ENCODE measurements at regions not wholly inside any gene's neighbourhood (a gene's known extent, or its start where the extent isn't known, plus 50 kb on each side); places are given as distances from the start of the nearest gene placed in this dataset.
"Not testable (repeated sequence)": the region's sequence is repeated elsewhere in the genome, so short reads cannot be mapped to it uniquely, and the experiment has no call there.

DNA sequence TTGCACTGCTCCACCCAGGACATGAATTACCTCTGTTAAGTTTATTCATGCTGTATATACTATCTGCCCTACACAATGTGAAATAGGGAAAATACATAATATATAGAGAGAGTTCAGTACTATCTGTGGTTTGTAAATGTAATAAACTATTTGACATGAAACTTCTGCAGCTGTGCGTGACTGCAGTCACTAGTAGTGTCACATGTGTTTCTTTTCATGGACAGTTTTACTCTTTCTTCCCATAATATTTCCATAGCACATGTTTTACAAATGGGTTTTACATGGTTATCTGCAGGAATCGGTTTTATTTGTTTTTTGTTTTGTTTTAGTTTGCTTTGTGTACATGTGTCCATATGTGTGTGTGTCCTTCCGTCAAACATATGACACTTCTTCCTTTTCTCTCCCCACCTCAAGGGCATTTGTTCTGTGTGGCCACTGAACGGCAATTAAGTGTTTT is 1644.1 kb upstream of the FLRT2 start:
- Mint-ChIP-seq H3K27me3 (ENCODE audit: low read depth) (no peaks in the 10 kb centered on the region), H3K36me3 (ENCODE audit: low read depth) (no peaks in the 10 kb centered on the region), H3K4me1 (ENCODE audit: low read depth) (no peaks in the 10 kb centered on the region), H3K9me3 (peaks cover 11% of the 10 kb centered on the region), H3K27ac (no peak overlapping the region), H3K4me3 (no peak overlapping the region)
- intact Hi-C loops (cut with micrococcal nuclease), result no loop called here
- DNase-seq, result no peak
- CTCF ChIA-PET, result no interaction called here

GRCh38 chr14:83887866-83888265 is 1642.1 kb upstream of the FLRT2 start:
- CTCF ChIA-PET, result no interaction called here
- Mint-ChIP-seq H3K36me3 (ENCODE audit: low read depth) (no peaks in the 10 kb centered on the region), H3K27ac (no peak overlapping the region), H3K27me3 (ENCODE audit: low read depth) (no peaks in the 10 kb centered on the region), H3K4me1 (ENCODE audit: low read depth) (no peaks in the 10 kb centered on the region), H3K9me3 (peaks cover 8% of the 10 kb centered on the region), H3K4me3 (no peak overlapping the region)
- intact Hi-C loops (cut with micrococcal nuclease), result no loop called here
- DNase-seq, result no peak

GRCh38 chr14:83893447-83893846 is 1636.5 kb upstream of the FLRT2 start:
- CTCF ChIA-PET, result no interaction called here
- intact Hi-C loops (cut with micrococcal nuclease), result no loop called here
- Mint-ChIP-seq H3K4me3 (no peak overlapping the region), H3K27ac (no peak overlapping the region), H3K9me3 (peaks cover 4% of the 10 kb centered on the region), H3K36me3 (ENCODE audit: low read depth) (no peaks in the 10 kb centered on the region), H3K4me1 (ENCODE audit: low read depth) (no peaks in the 10 kb centered on the region), H3K27me3 (ENCODE audit: low read depth) (no peaks in the 10 kb centered on the region)
- no peak for DNase-seq

GRCh38 chr14:83894568-83894967 is 1635.4 kb upstream of the FLRT2 start:
- Mint-ChIP-seq H3K4me3 (no peak overlapping the region), H3K36me3 (ENCODE audit: low read depth) (no peaks in the 10 kb centered on the region), H3K27me3 (ENCODE audit: low read depth) (no peaks in the 10 kb centered on the region), H3K9me3 (no peaks in the 10 kb centered on the region), H3K27ac (no peak overlapping the region), H3K4me1 (ENCODE audit: low read depth) (no peaks in the 10 kb centered on the region)
- no peak for DNase-seq
- intact Hi-C loops (cut with micrococcal nuclease), result no loop called here
- CTCF ChIA-PET, result no interaction called here

GRCh38 chr14:83898558-83898957 is 1631.4 kb upstream of the FLRT2 start:
- DNase-seq; intact Hi-C loops (cut with micrococcal nuclease); H3K36me3 Mint-ChIP-seq (ENCODE audit: low read depth); H3K4me3 Mint-ChIP-seq; H3K4me1 Mint-ChIP-seq (ENCODE audit: low read depth); H3K9me3 Mint-ChIP-seq; CTCF ChIA-PET; H3K27ac Mint-ChIP-seq; H3K27me3 Mint-ChIP-seq (ENCODE audit: low read depth): not testable (repeated sequence)

GRCh38 chr14:83899706-83900105 is 1630.2 kb upstream of the FLRT2 start:
- Mint-ChIP-seq H3K36me3 (ENCODE audit: low read depth) (no peaks in the 10 kb centered on the region), H3K9me3 (peaks cover 2% of the 10 kb centered on the region), H3K4me3 (no peak overlapping the region), H3K27me3 (ENCODE audit: low read depth) (no peaks in the 10 kb centered on the region), H3K4me1 (ENCODE audit: low read depth) (no peaks in the 10 kb centered on the region), H3K27ac (no peak overlapping the region)
- intact Hi-C loops (cut with micrococcal nuclease), result no loop called here
- CTCF ChIA-PET, result no interaction called here
- no peak for DNase-seq

DNA sequence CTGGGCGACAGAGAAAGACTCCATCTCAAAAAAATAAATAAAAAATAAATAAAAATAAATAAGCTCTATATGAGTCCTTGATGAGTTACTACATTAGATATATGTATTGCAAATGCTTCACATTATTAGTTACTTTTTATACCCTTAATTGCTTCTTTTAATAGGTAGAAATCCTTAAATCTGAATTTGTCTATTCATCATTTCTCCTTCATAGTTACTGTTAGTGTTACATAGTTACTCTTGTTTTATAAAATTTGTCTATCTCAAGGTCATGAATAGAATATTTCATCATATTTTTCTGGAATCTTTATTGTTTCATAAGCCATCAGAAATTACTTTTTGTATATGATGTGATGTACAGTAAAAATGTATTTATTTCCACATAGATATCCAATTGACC is 1624.8 kb upstream of the FLRT2 start:
- intact Hi-C loops (cut with micrococcal nuclease), result no loop called here
- Mint-ChIP-seq H3K4me3 (no peak overlapping the region), H3K27me3 (ENCODE audit: low read depth) (no peaks in the 10 kb centered on the region), H3K9me3 (peaks cover 4% of the 10 kb centered on the region), H3K27ac (no peak overlapping the region), H3K4me1 (ENCODE audit: low read depth) (no peaks in the 10 kb centered on the region), H3K36me3 (ENCODE audit: low read depth) (no peaks in the 10 kb centered on the region)
- no peak for DNase-seq
- CTCF ChIA-PET, result no interaction called here

- H3K9me3 Mint-ChIP-seq, result peaks cover 4% of the 10 kb centered on the region
- no peak overlapping the region for H3K27ac Mint-ChIP-seq
- H3K4me1 Mint-ChIP-seq (ENCODE audit: low read depth), result no peaks in the 10 kb centered on the region
- no peaks in the 10 kb centered on the region for H3K27me3 Mint-ChIP-seq (ENCODE audit: low read depth)
- no peaks in the 10 kb centered on the region for H3K36me3 Mint-ChIP-seq (ENCODE audit: low read depth)
- CTCF ChIA-PET, result no interaction called here
- intact Hi-C loops (cut with micrococcal nuclease), result no loop called here
- no peak overlapping the region for H3K4me3 Mint-ChIP-seq
- no peak for DNase-seq
Observed at GRCh38 chr14:83908419-83908818, 1621.5 kb upstream of the FLRT2 start.

- H3K36me3 Mint-ChIP-seq (ENCODE audit: low read depth), result no peaks in the 10 kb centered on the region
- H3K27me3 Mint-ChIP-seq (ENCODE audit: low read depth), result no peaks in the 10 kb centered on the region
- no peak overlapping the region for H3K27ac Mint-ChIP-seq
- intact Hi-C loops (cut with micrococcal nuclease), result no loop called here
- CTCF ChIA-PET, result no interaction called here
- H3K4me3 Mint-ChIP-seq, result no peak overlapping the region
- peaks cover 4% of the 10 kb centered on the region for H3K9me3 Mint-ChIP-seq
- no peak for DNase-seq
- H3K4me1 Mint-ChIP-seq (ENCODE audit: low read depth), result no peaks in the 10 kb centered on the region
Observed at GRCh38 chr14:83909507-83909906, 1620.4 kb upstream of the FLRT2 start.

- Mint-ChIP-seq H3K4me3 (no peak overlapping the region), H3K27me3 (ENCODE audit: low read depth) (no peaks in the 10 kb centered on the region), H3K27ac (no peak overlapping the region), H3K4me1 (ENCODE audit: low read depth) (no peaks in the 10 kb centered on the region), H3K36me3 (ENCODE audit: low read depth) (no peaks in the 10 kb centered on the region), H3K9me3 (peaks cover 7% of the 10 kb centered on the region)
- intact Hi-C loops (cut with micrococcal nuclease), result no loop called here
- no peak for DNase-seq
- CTCF ChIA-PET, result no interaction called here
Observed at GRCh38 chr14:83912032-83912642, 1617.8 kb upstream of the FLRT2 start.

DNA sequence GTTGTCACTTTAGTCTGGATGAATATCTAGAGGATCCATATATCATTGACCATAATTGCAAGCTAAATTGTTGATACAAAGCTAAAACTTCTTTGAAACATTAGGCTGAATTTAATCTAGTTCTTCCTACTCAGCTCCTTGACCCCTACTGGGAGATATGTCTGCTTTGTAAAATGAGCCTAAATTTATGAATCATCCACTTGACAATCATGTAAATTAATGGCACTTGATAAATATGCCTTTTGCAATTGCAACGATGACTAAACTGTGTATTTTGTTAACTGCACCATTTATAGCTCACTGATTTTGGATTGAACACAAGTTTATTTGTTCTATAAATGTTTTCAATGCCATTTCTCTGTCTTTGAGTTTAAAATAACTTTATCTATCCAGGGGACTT is 1616.5 kb upstream of the FLRT2 start:
- intact Hi-C loops (cut with micrococcal nuclease), result no loop called here
- H3K36me3 Mint-ChIP-seq (ENCODE audit: low read depth), result no peaks in the 10 kb centered on the region

DNA sequence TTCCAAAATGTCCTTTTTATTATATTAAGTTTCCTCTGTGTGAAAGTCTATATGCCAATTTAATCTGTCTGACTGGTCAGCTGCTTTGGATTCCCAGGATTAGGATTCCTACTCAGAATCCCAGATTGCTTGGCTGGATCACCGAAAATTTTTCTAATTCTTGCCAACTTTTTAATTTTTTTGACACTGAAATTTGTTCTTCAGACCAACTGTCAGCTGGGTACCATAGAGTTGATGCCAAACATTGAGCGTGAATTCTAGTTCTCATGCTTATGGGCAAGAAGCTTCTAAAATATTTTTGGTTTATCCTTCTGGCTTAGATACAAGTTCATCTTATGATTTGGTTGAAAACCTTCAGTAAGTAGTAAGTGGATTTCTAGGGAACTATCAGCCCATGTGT is 1611.4 kb upstream of the FLRT2 start:
- intact Hi-C loops (cut with micrococcal nuclease), result no loop called here
- H3K36me3 Mint-ChIP-seq (ENCODE audit: low read depth), result no peaks in the 10 kb centered on the region
- no peaks in the 10 kb centered on the region for H3K4me1 Mint-ChIP-seq (ENCODE audit: low read depth)
- peaks cover 6% of the 10 kb centered on the region for H3K9me3 Mint-ChIP-seq
- no peak for DNase-seq
- H3K27me3 Mint-ChIP-seq (ENCODE audit: low read depth), result no peaks in the 10 kb centered on the region
- no peak overlapping the region for H3K4me3 Mint-ChIP-seq
- H3K27ac Mint-ChIP-seq, result no peak overlapping the region
- CTCF ChIA-PET, result no interaction called here

More for the DNA sequence above, 1616.5 kb upstream of the FLRT2 start:
- CTCF ChIA-PET, result no interaction called here
- Mint-ChIP-seq H3K4me1 (ENCODE audit: low read depth) (no peaks in the 10 kb centered on the region), H3K4me3 (no peak overlapping the region), H3K27ac (no peak overlapping the region), H3K9me3 (peaks cover 10% of the 10 kb centered on the region), H3K27me3 (ENCODE audit: low read depth) (no peaks in the 10 kb centered on the region)
- no peak for DNase-seq

DNA sequence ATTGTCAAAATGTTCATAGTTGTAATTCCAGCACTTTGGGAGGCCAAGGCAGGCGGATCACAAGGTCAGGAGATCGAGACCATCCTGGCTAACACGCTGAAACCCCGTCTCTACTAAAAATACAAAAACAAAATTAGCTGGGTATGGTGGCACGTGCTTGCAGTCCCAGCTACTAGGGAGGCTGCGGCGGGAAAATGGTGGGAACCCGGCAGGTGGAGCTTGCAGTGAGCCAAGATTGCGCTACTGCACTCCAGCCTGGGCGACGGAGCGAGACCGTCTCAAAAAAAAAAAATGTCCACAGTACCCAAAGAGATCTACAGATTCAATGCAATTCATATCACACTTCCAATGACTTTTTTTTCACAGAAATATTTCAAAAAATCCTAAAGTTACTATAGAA is 1610.3 kb upstream of the FLRT2 start:
- H3K27me3 Mint-ChIP-seq (ENCODE audit: low read depth); intact Hi-C loops (cut with micrococcal nuclease); H3K4me3 Mint-ChIP-seq; DNase-seq; H3K4me1 Mint-ChIP-seq (ENCODE audit: low read depth); CTCF ChIA-PET; H3K36me3 Mint-ChIP-seq (ENCODE audit: low read depth); H3K9me3 Mint-ChIP-seq; H3K27ac Mint-ChIP-seq: not testable (repeated sequence)

DNA sequence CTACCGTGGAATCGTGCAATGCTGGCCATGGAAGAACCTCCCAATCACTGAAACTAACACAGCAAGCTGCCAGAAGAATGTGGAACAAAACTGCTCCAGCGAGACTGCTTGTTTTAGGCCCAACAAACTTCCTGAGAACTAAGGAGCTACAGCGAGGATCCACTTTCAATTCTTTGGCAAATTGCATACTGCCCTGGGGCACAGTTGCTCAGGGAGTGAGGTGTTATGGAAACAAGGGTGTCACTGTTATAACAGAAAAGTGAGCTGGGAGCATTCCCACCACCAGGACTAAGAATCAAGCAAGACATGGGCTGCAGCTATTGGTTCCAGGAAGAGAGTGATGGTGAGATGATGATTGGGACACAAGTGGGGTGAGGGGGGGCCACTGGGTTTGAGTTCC is 1606.1 kb upstream of the FLRT2 start:
- CTCF ChIA-PET, result no interaction called here
- Mint-ChIP-seq H3K27ac (no peak overlapping the region), H3K4me3 (no peak overlapping the region), H3K9me3 (peaks cover 11% of the 10 kb centered on the region), H3K4me1 (ENCODE audit: low read depth) (no peaks in the 10 kb centered on the region), H3K36me3 (ENCODE audit: low read depth) (no peaks in the 10 kb centered on the region), H3K27me3 (ENCODE audit: low read depth) (no peaks in the 10 kb centered on the region)
- intact Hi-C loops (cut with micrococcal nuclease), result no loop called here
- no peak for DNase-seq

All from activated naive CD4-positive, alpha-beta T cell treated with anti-CD3 and anti-CD28 coated beads for 36 hours (primary cell).